AG04449 (cell line): ENCODE measurements at regions not wholly inside any gene's neighbourhood (a gene's known extent, or its start where the extent isn't known, plus 50 kb on each side); places are given as distances from the start of the nearest gene placed in this dataset.
"Not testable (repeated sequence)": the region's sequence is repeated elsewhere in the genome, so short reads cannot be mapped to it uniquely, and the experiment has no call there.

Experiments used
- CTCF ChIA-PET: fragments of 350-600 bp; formaldehyde crosslinking; extraction: SDS; loops from one replicate; lab custom pipeline; 2021; ENCODE audit warnings: antibody characterized with exemption; lab: Yijun Ruan, JAX
- POLR2A ChIA-PET: fragments of 400-600, 350-600 bp; formaldehyde crosslinking; extraction: SDS; loops from one replicate; lab custom pipeline; 2020; ENCODE audit warnings: antibody characterized with exemption, inconsistent platforms; lab: Yijun Ruan, JAX
- DNase-seq: peaks from one replicate; pipeline ENCODE4 v3.0.0-alpha.2; 2010; ENCODE audit warnings: low read depth, low spot score
- H3K4me3 ChIP-seq: 2 replicates; pipeline ENCODE4 v1.5.1; 2011; ENCODE audit warnings: low read depth, mild to moderate bottlenecking, control low read depth, low read length
- CTCF ChIP-seq: IDR thresholded peaks from one replicate; pipeline ENCODE4 v1.5.1; 2011; ENCODE audit warnings: mild to moderate bottlenecking, moderate library complexity, low read length, control low read depth, inconsistent platforms; ENCODE audit not compliant: insufficient read depth; ENCODE audit errors: missing control alignments

- CTCF ChIA-PET: interaction anchor here (1.0 kb wide), 1 partner anchor 121 kb away, joined by 4 read pairs; no protein-coding TSS in a partner anchor
- no peak for DNase-seq
- POLR2A ChIA-PET: no interaction called here
- no peak for TF ChIP-seq CTCF
- no peak overlapping the region for H3K4me3 ChIP-seq
Observed at GRCh38 chr12:4156317-4156716, 117.2 kb upstream of the CCND2 start.

GRCh38 chr12:4154672-4155225 lies 118.8 kb upstream of the CCND2 start:
- CTCF ChIA-PET: no interaction called here
- no peak overlapping the region for H3K4me3 ChIP-seq
- no peak for TF ChIP-seq CTCF
- POLR2A ChIA-PET: no interaction called here
- no peak for DNase-seq

GRCh38 chr12:4153343-4153892 lies 120.1 kb upstream of the CCND2 start:
- no peak for DNase-seq
- ChIA-PET CTCF (no interaction called here), POLR2A (no interaction called here)
- TF ChIP-seq CTCF: no peak
- H3K4me3 ChIP-seq: no peak overlapping the region

- TF ChIP-seq CTCF: no peak
- ChIA-PET CTCF (no interaction called here), POLR2A (no interaction called here)
- no peak for DNase-seq
- H3K4me3 ChIP-seq: no peak overlapping the region
Observed at GRCh38 chr12:4152145-4152795, 121.3 kb upstream of the CCND2 start.

- no peak for TF ChIP-seq CTCF
- ChIA-PET CTCF (no interaction called here), POLR2A (no interaction called here)
Observed at GRCh38 chr12:4151362-4152121, 122.0 kb upstream of the CCND2 start.

GRCh38 chr12:4150355-4150754 lies 123.2 kb upstream of the CCND2 start:
- CTCF ChIA-PET, DNase-seq, POLR2A ChIA-PET, H3K4me3 ChIP-seq: not testable (repeated sequence)

More at GRCh38 chr12:4151362-4152121, 122.0 kb upstream of the CCND2 start:
- no peak for DNase-seq
- H3K4me3 ChIP-seq: no peak overlapping the region
